ENCODE measurements at regions not wholly inside any gene's neighbourhood (a gene's known extent, or its start where the extent isn't known, plus 50 kb on each side); places are given as distances from the start of the nearest gene placed in this dataset.

DNA sequence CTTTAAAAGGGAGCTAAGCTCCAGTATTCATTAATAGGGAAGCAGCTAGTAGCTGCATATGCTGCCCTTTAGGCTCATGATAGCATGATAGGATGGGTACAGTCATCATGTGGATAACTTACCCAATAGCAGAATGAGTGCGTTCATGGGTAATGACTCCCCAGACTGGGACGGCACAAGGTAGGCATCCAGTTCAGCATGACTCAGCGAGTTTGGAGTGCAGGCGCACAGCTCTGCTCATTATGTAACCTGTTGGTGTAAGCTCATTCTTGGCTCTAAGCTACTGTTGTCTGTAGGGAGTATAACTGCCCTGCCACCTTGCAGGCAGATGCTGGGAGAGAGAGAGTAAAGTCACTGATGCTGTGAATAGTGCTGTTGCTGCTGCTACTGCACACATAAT lies 209.2 kb upstream of the SYT4 start:
- TF ChIP-seq, protein P1, sequence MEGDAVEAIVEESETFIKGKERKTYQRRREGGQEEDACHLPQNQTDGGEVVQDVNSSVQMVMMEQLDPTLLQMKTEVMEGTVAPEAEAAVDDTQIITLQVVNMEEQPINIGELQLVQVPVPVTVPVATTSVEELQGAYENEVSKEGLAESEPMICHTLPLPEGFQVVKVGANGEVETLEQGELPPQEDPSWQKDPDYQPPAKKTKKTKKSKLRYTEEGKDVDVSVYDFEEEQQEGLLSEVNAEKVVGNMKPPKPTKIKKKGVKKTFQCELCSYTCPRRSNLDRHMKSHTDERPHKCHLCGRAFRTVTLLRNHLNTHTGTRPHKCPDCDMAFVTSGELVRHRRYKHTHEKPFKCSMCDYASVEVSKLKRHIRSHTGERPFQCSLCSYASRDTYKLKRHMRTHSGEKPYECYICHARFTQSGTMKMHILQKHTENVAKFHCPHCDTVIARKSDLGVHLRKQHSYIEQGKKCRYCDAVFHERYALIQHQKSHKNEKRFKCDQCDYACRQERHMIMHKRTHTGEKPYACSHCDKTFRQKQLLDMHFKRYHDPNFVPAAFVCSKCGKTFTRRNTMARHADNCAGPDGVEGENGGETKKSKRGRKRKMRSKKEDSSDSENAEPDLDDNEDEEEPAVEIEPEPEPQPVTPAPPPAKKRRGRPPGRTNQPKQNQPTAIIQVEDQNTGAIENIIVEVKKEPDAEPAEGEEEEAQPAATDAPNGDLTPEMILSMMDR (IDR thresholded peaks at IDR 0.05) = no peak
- TF ChIP-seq POLR2A (IDR thresholded peaks at IDR 0.05) = no peak
- no peak for TF ChIP-seq EP300 (IDR thresholded peaks at IDR 0.05)
